T follicular helper cell (primary cell): ENCODE measurements at regions not wholly inside any gene's neighbourhood (a gene's known extent, or its start where the extent isn't known, plus 50 kb on each side); places are given as distances from the start of the nearest gene placed in this dataset.

ENCODE experiments used
- DNase-seq: peaks from one replicate; pipeline ENCODE4 v3.0.0-alpha.2; 2020; ENCODE audit warnings: low read depth

- no peak for DNase-seq
Observed at GRCh38 chr13:104855581-104855980, 1679.9 kb downstream of the EFNB2 start.

DNA sequence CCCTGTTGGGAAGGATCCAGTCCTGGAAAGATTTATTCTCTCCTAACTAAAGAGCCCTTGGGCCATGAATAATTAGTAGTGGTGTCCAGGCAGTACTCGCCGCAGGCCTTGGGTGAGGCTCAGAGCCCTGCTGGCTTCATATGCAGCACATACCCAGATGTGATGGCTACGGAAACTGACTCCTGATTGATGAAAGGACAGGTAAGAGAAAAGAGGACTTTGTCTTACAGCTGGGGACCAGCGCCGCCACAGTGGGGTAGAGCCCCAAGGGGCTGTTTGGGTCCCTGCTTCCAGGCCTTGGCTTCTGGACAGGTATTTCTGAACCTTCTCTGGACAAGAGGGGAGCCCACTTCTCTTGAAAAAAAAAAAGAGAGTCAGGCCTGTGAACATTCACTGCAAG is 1680.8 kb downstream of the EFNB2 start:
- no peak for DNase-seq

- DNase-seq: no peak
Observed at GRCh38 chr13:104854007-104854406, 1681.5 kb downstream of the EFNB2 start.

DNA sequence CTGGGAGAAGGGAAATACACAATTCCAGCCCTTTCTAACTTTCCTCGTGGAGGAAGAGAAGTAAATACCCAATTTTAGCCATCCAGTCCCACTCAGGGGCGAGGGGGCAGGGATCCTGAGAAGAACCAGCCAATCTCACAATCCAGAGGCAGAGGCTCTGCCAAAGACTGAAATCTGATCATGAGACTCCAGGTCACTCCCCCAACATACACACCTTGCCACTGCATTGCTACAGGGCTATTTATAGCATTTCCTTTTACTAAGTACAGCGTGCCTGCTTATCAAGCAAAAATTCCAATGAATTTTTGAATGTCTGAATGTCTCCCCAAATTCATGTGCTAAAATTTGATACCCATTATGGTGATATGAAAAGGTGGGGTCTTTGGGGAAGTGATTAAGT is 1687.5 kb downstream of the EFNB2 start:
- DNase-seq: no peak

- DNase-seq: no peak
Observed at GRCh38 chr13:104843401-104843800, 1692.1 kb downstream of the EFNB2 start.

GRCh38 chr13:104841110-104841509 is 1694.4 kb downstream of the EFNB2 start:
- no peak for DNase-seq

- DNase-seq: no peak
Observed at GRCh38 chr13:104837756-104838155, 1697.7 kb downstream of the EFNB2 start.

DNA sequence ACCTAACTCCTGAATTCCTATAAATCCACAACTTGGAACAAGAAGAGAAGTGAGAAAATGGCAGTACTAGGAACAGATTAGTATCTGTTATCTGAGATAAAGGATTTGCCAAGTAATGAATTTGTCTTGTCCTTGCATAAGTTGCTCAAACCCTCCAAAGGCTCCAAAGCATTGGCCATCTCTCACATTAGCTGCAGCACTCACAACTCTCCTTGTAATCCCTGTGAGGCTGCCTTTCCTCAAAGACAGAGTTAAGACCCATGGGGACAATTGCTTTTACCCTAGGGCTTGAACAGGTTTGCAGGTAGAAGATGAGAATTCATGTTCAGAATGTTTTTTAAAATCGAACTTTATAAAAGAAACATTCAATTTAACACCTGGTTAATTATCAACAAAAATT is 1702.2 kb downstream of the EFNB2 start:
- no peak for DNase-seq

GRCh38 chr13:104832231-104832630 is 1703.2 kb downstream of the EFNB2 start:
- no peak for DNase-seq

- DNase-seq: no peak
Observed at GRCh38 chr13:104831831-104832230, 1703.6 kb downstream of the EFNB2 start.

GRCh38 chr13:104823709-104824108 is 1711.8 kb downstream of the EFNB2 start:
- DNase-seq: no peak

DNA sequence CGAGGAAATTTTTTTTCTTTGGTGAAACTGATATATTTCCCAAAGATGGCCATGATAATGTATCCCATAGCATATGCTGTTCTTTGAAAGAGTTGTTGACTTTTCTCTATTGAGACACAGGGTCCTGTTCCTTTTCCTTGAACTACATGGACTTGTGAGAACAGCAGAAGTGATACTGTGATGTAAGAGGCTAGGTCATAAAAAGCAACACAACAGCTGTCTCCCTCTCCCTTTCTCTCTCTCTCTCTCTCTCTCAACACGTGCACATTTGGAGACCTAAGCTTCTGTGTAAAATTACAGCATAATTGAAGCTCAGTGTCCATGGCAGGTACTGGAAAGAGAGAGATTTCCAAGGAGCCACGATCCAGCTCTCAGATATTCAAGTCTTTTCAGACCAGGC is 1712.4 kb downstream of the EFNB2 start:
- no peak for DNase-seq

DNA sequence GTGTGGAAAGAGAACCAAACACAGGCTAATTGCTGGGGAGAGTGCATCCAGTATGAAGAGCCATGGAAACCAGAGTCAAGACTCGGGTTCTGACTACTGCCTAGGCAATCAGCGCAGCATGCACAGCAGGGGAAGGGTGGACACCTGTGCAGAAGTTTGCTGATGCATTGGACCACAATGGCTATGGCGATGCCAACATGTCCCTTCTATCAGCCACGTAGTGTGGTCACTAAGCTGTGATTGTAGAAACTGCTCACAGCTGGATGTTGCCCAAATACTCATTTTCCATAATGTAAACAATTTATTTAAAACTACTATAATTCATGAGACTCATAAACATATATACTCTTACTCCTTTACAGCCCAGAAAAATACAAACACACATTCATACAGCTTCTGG is 1718.2 kb downstream of the EFNB2 start:
- no peak for DNase-seq

- DNase-seq: no peak
Observed at GRCh38 chr13:104816726-104817125, 1718.7 kb downstream of the EFNB2 start.

GRCh38 chr13:104810242-104810641 is 1725.2 kb downstream of the EFNB2 start:
- no peak for DNase-seq

GRCh38 chr13:104809483-104809882 is 1726.0 kb downstream of the EFNB2 start:
- DNase-seq: no peak

DNA sequence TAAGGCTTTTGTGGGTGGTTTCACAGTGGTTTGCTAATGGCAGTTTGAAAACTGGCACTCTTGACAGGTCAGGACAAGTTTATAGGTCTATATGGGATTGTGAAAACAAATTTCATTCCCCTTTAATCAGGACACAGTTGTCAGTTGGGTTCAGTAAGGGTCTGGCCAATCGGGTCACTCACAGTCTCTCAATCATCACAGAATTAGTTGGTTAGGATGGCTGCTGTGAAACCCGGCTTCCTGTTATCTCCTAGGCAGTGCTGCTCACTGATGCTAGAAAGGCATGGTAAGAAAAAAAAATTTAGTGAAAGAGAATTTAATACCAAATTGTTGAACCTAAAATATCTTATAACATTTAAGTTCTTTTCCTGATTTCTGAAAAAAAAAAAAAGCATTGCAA is 1730.1 kb downstream of the EFNB2 start:
- no peak for DNase-seq

GRCh38 chr13:104799152-104799551 is 1732.9 kb upstream of the SLC10A2 start:
- DNase-seq: no peak

- DNase-seq: no peak
Observed at GRCh38 chr13:104798486-104798885, 1732.3 kb upstream of the SLC10A2 start.

GRCh38 chr13:104796581-104796980 is 1730.4 kb upstream of the SLC10A2 start:
- no peak for DNase-seq

- no peak for DNase-seq
Observed at GRCh38 chr13:104785952-104786351, 1719.7 kb upstream of the SLC10A2 start.

DNA sequence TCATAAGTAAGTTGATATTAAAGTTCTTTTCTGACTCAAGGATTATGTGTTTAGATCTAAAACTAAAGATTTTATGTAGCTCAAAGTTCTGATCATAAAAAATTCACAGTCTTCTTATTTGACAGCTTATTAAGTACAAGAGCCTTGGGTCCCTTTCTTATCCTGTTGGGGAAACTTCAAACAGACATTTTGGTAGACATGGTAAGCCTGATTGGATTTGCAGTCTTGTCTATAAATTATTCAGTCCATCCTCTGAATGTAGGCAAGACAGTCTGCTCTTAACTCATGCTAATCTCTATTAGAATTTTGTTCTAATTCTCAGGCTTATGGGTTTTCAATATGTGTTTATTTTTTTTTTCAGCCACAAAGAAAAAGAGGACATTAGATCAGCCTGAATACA is 1718.7 kb upstream of the SLC10A2 start:
- no peak for DNase-seq

DNA sequence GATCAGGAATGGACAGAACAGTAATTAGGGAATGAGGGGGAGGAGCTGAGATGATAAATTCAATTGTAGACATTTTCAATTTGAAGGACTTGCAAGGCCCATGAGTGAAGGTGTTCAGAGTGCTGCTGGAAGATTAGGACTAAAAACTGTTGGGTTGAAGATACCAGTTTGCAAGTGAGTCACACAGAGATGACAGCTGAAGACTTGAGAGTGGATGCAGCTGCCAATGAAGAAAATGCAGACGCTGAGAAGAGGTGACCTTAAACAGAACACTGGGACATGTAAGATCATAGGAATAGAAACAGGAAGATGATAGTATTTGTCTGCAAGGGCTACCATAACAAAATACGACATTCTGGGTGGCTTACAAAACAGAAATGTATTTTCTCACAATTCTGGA is 1716.5 kb upstream of the SLC10A2 start:
- DNase-seq: no peak

DNA sequence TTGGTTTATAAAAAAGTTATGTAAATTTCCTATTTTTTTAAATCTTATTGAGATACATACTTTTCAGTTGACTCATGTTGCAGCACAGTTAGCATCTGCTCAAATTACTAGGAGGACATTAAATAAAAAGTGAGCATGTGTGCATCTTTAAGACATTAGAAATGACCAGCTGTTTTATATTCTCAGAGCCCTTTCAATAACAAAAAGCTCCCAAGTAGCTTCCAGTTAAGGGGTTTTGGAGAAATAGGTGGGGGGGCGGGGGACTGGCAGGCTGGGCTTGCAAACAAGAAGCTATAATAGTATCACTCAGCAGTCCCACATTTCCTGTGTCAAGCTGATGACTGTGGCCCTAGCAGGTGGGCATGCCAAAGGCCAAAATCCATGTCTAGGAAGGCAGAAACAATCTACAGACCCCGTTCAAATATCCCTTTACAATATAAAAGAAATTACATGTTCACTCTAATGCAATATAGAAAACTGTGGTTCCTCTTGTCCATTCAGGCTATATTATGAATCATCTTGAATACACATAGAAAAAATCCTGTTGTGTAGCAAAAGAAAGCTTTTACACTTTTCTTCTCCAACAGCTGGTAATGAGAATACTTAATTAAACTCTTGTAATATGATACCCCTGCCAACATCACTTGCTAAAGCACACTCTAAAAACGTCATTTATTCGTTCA is 1713.2 kb upstream of the SLC10A2 start:
- DNase-seq: no peak

- DNase-seq: no peak
Observed at GRCh38 chr13:104773775-104774174, 1707.6 kb upstream of the SLC10A2 start.
